NCI-H774 (cell line): ENCODE measurements at regions not wholly inside any gene's neighbourhood (a gene's known extent, or its start where the extent isn't known, plus 50 kb on each side); places are given as distances from the start of the nearest gene placed in this dataset.
"Not testable (repeated sequence)": the region's sequence is repeated elsewhere in the genome, so short reads cannot be mapped to it uniquely, and the experiment has no call there.

Experiments
- DNase-seq: peaks from one replicate; lab custom pipeline; 2025; lab: John Stamatoyannopoulos, UW

DNA sequence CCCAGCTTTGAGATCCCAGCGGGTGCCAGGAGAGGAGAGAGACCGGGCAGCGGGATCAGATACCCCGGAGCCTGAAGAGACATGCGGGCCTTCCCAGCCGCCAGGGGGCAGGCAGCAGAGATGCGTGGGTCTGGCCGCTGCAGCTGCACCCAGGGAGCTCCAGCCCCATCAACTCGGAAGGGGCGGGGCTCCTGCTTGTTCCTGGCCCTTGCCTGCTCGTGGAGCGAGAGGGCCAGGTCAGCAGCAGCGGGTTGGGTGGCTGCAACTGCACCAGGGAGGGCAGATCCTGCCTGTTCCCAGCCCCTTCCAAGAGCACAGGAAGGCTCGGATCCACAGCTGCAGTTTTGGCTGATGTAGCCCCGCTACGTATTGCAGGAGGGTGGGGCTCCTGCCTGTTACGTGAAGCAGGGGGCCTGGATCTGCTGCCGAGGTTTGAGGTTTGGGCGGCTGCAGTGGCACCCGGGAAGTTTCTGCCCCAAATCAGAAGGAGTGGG is 532.8 kb downstream of the RFPL4B start:
- DNase-seq, result no peak

DNA sequence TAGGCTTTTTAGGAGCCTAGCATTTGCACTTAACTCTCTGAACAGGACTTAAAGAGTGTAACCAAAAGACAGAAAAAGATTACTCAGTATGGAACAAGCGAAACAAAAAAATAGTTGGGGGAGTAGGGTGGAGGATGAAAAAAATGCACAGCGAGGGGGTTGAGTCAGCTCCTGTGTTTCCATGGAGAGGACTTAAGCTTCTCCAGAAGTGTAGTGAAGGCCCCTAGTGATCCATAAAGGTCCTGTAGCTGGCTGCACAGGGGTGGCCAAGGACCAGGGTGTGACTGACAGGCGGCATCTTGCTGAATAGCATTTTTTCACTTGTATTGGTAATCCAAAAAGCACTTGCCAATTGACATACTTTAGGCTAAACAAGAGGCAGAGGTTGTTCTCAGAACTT is 533.9 kb downstream of the RFPL4B start:
- DNase-seq, result no peak

DNA sequence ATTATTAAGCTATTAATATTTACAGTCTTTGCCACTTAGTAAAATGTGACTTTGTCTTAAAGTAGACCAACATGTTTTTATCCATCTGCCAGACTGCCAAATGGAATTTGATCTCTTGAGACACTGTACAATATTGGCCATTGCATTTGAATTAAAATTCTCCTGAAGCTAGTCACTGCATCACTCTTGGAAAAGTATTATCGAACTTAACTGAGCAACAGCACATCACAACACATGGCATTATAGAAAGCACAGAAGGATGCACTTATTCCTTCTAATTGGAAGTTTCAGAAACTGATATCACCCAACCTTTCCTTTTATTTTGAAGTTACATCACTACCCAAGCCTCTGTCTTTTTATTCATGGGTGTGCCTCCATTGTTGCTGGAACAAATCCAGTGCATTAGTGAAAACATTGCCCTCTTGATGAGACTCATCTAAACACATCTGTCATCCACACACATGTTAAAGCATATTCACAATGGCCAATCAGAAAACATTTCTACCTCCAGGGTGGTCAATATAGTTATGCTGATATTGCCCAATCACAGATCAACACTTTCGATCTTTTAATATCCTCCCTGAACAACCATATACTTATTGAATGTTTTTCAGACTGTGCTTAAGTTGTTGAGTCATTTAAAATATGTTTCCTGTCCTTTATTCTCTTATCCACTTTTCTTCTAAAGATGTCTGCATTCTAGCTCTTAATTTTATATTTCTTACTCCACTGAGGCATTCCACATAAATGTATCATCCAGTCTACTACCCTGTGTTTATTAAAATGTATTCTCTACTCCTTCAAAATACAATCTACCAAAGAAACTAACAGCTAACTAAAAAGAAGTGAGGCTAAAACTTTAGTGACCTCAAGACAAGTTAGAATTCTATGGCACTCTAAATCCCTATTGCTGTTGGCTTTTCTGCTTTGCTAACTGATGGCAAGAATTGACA is 535.0 kb downstream of the RFPL4B start:
- no peak for DNase-seq

DNA sequence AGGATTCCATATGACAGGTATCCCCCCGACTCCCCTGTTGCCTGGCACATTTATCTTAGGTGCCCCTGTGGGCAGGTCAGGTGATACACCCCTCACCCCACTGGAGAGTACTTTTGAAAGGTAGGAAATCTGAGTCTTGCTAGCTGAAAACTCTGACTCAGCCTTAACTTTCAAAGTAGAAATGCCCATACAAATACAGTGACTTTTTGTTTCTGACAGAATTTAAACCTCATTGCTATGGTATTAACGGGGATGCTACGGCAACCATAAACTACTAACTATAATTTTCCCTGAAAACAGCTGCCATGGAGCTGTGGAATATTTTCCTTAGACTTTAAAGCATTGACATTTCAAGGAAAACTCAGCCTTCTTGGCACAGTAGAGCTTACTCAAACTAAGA is 536.0 kb downstream of the RFPL4B start:
- DNase-seq, result no peak

DNA sequence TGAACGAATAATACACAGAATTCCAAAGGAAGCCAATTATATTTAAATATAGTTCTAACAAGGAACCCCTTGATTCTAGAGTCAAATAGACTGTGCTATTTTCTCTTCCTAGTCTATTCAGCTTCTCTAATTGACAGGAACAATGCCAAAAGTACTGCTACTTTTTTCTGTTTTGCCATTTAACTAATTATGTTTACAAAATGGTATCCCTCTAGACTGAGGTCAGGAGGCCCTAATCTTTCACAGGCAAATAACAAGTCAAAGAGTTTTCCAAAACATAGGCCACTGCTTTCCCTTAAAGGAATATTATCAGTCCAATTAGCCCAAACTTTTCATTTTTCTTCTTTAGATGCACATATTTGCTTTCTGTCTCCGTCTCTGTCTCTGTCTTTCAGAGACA is 539.3 kb downstream of the RFPL4B start:
- DNase-seq, result no peak

DNA sequence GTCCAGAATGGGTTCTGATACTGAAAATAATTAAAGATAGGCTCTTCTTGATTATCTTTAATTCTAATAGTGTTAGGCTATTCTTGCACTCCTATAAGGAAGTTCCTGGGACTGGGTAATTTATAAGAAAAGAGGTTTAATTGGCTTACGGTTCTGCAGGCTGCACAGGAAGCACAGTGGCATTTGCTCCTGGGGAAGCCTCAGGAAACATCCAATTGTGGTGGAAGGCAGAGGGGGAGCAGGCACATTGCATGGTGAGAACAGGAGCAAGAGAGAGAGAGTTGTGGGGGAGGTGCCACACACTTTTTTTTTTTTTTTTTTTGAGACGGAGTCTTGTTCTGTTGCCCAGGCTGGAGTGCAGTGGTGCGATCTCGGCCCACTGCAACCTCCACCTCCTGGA is 540.3 kb downstream of the RFPL4B start:
- not testable (repeated sequence) for DNase-seq

DNA sequence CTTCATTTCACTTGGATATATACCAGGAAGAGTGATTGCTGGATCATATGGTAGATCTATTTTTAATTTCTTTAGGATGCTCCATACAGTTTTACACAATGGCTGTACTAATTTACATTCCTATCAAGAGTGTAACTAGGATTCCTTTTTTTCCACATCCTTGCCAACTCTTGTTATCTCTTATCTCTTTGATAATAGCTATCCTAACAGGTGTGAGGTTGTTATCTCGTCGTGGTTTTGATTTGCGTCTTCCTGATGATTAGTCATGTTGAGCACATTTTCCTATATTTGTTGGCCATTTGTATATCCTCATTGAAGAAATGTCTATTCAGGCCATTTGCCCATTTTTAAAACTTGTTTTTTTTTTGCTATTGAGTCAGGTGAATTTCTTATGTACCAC is 552.4 kb downstream of the RFPL4B start:
- no peak for DNase-seq

DNA sequence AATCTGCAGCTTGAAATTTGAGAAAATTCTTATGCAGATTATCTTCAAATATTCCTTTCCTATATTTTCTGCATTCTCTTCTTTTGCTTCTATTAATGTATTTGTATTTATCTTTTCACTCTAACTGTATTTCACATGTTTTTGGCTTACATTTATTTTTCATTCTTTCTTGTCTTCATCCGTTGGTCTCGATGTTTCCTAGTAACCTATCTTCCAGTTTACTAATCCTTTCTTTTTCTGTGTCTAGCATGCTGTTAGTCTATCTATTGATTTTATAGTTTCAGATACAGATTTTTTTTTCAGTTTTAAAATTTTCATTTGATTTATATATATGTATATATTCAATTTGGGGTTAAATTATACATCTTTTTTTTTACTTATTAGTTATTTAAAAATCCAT is 556.2 kb downstream of the RFPL4B start:
- no peak for DNase-seq

DNA sequence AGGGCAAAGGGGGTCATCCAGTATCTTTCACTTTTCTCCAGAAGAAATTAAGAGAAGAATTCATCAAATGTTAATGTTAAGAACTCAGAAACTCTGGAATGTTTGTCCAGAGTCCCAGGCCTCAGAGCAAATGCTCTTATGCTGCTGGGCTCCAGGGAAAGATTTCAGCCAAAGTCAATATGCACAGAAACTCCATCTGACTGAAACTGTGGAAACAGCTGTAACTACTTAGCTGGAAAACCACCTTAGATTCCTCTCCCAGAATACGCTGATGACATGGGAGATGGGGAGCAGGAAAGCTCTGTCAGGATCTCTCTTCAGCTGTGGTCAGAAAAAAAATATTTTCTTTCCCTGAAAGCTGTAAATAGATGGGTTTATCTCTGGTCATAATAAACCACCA is 559.6 kb downstream of the RFPL4B start:
- peak; percentile 23 for DNase-seq

DNA sequence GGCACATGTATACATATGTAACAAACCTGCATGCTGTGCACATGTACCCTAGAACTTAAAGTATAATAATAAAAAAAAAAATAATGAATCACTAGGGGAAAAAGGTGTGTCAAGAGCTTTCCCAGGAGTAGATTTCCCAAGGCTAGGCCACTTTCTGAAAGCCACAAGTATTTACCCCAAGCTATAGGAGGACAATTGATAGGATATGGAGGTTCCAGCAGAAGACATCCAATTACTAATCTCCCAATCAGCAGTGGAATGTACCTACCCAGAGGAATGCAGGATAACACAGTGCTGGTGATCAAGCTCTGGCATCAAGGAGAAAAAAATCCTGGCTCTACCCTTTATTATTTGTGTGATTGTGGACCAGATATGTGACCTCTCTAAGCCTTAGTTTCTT is 562.7 kb downstream of the RFPL4B start:
- DNase-seq, result no peak

DNA sequence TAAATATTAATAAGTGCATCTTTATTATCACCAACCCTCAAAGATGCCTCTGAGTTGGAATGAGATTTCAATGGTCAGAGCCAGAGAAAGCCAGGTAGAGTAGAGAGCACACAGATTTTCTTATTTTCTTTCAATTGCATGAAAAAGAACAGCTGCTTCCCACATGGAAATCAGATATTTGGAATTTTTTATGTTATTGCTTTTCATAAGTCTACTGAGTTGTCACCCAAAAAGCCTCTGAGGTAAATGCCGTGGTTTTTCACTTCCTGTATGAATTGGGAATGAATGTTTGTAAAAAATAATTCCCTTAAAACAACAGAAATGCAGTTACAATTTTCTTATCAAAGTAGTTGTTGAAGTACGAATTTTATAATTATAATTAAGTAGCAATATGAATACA is 563.1 kb downstream of the RFPL4B start:
- no peak for DNase-seq

DNA sequence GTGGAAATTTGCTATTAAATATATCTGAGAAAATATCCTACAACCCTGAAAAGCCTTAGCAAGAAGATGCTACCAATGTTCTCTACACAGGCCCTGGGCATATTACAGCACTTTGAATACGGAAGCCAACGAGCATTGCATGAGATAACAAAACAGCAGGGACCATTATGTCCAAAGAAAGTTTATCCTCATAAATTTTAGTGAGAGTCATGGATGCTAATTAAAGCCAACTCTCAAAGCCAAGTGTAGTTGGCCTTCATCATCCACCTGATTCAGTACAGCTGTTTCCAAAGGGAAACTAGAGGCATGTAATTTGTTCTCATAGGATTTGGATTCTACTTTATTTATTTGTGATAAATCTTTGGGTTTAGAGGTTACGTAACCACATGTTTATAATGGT is 564.8 kb downstream of the RFPL4B start:
- DNase-seq, result no peak

DNA sequence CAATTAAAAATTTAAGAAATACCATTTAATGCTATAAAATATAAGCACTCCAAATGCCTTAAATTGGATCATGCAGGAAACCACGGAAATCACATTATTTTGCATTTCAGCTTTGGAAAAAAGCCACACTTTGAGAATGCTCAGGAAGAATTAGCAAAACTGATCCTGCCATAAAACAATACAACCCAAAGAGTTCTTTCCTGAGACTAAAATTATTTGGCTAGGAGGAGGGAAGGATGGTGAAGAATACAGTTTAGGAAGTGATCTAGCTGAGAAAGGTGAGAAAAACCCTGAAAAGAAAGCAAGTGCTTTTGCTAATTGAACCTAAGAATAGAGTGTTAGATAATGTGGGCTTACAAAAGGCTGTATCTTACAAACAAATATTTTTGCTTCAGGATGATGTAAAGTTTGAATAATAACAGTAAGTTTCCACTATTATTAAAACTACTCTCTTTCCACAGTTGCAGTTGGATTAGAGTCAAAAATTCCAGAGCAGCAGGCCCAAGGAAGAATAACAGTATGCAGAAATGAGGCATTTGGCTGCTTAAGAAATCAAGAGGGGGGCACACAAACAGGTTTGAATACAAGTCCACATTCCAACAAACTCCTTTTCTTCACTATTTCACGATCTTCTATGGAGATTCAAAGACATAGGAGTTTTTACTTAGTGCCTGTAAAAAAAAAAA is 565.4 kb downstream of the RFPL4B start:
- no peak for DNase-seq

DNA sequence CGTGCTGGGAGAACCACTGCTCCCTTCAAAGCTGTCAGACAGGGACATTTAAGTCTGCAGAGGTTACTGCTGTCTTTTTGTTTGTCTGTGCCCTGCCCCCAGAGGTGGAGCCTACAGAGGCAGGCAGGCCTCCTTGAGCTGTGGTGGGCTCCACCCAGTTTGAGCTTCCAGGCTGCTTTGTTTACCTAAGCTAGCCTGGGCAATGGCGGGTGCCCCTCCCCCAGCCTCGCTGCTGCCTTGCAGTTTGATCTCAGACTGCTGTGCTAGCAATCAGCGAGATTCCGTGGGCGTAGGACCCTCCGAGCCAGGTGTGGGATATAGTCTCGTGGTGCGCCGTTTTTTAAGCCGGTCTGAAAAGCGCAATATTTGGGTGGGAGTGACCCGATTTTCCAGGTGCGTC is 572.6 kb downstream of the RFPL4B start:
- not testable (repeated sequence) for DNase-seq

DNA sequence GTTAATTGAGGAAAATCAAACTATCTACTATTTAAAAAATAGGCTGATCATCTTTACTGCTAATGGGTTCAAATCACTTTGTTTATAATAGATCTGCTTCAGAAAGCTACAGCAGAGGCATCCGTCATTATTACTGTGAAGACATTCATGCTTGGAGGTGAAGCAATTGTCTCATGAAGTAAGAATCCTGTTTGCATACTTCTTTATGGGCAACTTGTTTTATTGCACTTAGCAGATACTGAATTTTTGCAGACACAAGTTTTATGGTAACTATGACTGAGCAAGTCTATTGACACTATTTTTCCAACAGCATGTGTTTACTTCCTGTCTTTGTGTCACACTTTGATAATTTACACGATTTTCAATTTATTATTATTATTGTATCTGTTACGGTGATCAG is 573.9 kb downstream of the RFPL4B start:
- no peak for DNase-seq

DNA sequence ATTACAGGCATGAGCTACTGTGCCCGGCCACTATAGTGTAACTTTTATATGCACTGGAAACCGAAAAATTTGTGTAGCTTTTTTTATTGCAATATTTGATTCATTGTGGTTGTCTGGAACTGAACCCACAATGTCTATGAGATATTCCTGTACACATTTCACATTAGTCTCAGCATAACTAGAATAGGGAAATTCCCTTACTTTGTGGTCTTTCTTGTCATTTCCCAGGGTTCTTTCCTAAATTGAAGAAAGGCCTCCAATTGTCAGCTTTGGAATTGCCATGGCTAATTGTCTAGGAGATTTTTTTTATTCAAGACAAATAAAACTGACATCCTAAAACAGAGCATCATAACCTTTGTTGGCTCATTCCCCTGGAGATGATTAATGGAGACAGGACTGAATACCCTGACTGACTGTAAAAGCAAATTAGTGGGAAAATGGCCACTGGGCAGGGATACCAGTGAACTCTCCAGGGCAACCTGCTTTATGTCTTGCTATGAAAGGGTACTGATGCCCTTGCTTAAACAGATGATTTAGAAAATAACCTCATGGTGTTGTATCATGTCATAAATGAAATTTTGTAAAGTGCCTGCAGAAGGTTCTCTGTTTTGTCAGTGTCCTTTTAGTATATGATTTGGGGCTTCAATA is 576.9 kb downstream of the RFPL4B start:
- DNase-seq, result no peak

DNA sequence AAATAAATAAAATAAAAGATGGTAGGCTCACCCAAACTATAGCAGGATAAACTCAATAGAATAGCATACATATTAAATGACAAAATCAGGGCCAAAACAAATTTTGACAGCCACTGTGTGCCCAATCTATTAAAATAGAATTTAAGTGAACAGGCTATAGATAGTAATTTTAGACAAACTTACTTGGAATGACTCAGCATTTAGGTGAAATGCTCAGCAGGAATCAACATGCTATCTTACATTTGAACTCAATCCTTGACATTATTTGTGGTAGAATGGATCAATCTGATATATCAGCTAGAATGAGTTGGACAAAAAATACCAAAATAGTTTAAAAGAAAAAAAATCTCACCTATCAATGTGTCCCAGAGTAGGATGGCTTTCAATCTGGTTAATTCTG is 578.6 kb downstream of the RFPL4B start:
- no peak for DNase-seq

DNA sequence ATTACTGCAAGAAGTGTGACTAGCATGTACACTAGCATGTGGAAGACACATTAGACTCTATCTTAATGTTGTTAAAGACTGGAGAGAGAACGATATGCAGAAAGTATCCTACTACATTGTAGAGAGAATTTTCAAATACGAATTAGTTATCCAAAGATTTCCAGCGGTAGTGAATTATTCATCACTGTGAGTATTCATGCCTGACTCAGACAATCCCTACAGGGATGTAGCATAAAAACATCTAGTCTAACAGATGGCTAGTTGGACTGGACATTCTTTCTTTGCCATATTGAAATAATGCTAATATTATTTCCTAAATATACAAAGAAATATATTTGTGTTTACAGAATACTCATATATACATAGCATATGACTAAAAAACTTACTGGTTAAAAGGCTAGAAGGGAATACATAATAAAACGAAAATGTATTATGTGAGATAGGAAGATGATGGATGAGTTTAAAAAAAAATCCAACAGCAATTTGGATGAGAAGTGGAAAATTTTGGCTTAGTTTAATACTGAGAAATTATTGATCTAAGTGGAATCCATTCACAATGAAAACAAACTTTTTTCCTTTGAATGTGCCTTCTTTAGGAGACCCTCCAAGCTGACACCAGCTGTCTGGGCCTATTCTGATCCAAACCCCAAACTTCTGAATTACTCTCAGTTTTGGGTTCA is 580.7 kb downstream of the RFPL4B start:
- no peak for DNase-seq

DNA sequence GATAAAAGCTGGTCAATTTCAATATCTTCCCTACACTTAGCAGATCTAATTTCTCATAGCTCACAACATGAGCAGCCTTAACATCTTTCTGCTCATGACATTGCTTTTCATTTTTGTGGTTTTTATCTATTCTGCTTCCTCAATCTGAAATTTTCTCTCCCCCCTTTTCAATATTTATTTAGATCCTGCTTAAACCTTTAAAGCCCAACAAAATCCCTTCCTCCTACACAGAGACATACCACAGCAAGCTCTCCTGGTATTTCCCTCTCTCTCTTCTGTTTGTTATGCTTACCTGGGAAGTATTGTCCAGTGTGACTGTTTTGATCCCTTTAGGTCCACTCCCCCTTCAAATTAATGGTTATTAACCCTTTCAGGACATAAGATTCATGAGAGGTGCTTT is 582.5 kb downstream of the RFPL4B start:
- DNase-seq, result no peak

DNA sequence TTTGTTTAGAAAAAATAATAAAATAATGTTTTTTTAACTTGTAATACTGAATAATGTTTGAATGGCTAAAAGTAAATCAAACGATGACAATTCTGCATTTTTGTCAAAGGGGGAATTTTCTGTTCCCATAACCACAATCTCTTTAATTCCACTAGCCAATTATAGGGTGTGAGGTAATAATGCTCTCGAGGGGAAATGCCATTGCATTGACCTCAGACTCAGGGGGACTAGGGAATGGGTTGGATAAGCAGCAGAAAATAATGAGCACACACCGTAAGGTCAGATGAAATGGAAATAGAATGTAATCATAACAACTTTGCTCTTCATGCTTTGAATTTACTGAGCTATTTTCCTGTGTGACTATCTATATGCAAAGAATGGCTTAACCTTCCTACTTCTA is 584.7 kb downstream of the RFPL4B start:
- no peak for DNase-seq

DNA sequence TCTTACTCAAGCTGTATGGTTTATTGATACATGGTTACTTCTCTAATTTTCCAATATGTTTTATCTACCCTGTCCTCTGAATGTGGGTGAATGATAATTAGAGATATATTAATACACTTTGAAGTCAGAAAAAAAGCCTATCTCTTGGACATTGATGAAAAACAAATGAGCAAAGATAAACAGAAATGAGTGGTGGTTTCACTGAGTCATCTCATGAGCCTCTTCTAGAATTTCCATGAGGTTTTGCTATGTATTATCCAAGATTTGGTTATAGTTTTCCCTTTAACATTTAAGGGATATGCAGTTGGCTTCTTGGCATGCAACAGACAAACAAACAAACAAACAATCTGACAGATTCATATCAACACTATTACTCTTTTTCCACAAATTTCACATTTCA is 586.8 kb downstream of the RFPL4B start:
- DNase-seq, result no peak
